Upper lobe of left lung (tissue), 4 donors: ENCODE measurements at regions not wholly inside any gene's neighbourhood (a gene's known extent, or its start where the extent isn't known, plus 50 kb on each side); places are given as distances from the start of the nearest gene placed in this dataset.

Experiments used
- POLR2AphosphoS5 ChIP-seq, 2 donors: sonication (generic); formaldehyde crosslinking; IDR thresholded peaks; one replicate each; pipeline ENCODE4 v1.5.1; 2017; ENCODE audit warnings: antibody characterized with exemption in 2 of 2
- TF ChIP-seq, protein P1 (sequence below), 6 experiments: fragments of 450-650 bp in 4 of 6; fragments of 200-600 bp in 2 of 6; sonication (generic) in 2 of 6; IDR thresholded peaks; one replicate each; pipeline ENCODE4 v1.5.1; 2016 to 2019; ENCODE audit warnings: antibody characterized with exemption in 6 of 6

DNA sequence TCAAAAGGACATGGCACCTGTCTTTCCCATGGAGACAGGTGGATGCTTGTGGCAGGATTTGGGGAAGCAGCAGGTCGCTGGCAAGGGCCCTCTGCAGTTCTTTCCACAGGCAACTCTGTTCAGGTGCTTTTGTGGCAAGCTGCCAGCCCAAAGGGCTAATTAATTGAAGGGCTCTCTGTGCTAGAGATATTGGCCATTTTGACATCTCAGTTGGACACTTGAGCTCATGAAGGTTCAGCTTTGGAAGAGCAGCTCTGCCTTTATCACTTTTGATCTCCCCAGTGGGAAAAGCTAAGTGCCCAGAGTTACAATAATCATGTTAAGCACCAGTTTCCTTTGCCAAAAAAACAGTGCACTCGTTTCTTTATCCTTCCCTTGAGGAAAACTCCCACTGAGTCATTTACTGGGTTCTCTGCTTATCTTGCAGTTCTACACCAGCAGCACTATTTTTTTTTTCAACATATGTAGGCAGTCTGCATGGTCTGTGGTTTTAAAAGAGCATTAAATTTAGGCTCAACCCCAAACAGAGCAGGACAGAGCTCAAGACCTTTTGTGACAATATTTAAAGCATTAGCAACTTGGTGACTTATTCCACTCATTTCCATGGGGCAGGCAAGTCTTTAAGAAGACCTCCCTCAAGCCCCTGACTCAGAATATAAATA is 336.4 kb upstream of the RASGEF1B start:
- no peak for TF ChIP-seq POLR2AphosphoS5 (IDR thresholded peaks at IDR 0.05)
- TF ChIP-seq, protein P1, sequence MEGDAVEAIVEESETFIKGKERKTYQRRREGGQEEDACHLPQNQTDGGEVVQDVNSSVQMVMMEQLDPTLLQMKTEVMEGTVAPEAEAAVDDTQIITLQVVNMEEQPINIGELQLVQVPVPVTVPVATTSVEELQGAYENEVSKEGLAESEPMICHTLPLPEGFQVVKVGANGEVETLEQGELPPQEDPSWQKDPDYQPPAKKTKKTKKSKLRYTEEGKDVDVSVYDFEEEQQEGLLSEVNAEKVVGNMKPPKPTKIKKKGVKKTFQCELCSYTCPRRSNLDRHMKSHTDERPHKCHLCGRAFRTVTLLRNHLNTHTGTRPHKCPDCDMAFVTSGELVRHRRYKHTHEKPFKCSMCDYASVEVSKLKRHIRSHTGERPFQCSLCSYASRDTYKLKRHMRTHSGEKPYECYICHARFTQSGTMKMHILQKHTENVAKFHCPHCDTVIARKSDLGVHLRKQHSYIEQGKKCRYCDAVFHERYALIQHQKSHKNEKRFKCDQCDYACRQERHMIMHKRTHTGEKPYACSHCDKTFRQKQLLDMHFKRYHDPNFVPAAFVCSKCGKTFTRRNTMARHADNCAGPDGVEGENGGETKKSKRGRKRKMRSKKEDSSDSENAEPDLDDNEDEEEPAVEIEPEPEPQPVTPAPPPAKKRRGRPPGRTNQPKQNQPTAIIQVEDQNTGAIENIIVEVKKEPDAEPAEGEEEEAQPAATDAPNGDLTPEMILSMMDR (IDR thresholded peaks at IDR 0.05) = no peak
